GM23338 (cell line): ENCODE measurements at regions not wholly inside any gene's neighbourhood (a gene's known extent, or its start where the extent isn't known, plus 50 kb on each side); places are given as distances from the start of the nearest gene placed in this dataset.

Experiments
- ATAC-seq: fragments of 200-7000 bp; cut with Tn5 transposase; 3 replicates; pipeline ENCODE4 v1.9.1; 2020
- DNase-seq: peaks from one replicate; pipeline ENCODE4 v3.0.0-alpha.2; 2015; ENCODE audit warnings: low spot score
- H2AFZ ChIP-seq: fragments of 200-600 bp; sonication (generic); 2 replicates; pipeline ENCODE4 v1.8.0; 2016; ENCODE audit warnings: antibody characterized with exemption, mild to moderate bottlenecking, moderate library complexity
- H3F3A ChIP-seq: fragments of 200-600 bp; sonication (generic); replicated peaks from 2 replicates; pipeline ENCODE4 v1.8.0; 2017; ENCODE audit warnings: antibody characterized with exemption, mixed run types, low read depth
- H3K27ac ChIP-seq: fragments of 200-600 bp; sonication (generic); 2 replicates; pipeline ENCODE4 v1.6.1; 2016; ENCODE audit warnings: low read depth
- H3K27me3 ChIP-seq: fragments of 200-600 bp; sonication (generic); 2 replicates; pipeline ENCODE4 v1.8.0; 2016; ENCODE audit warnings: mild to moderate bottlenecking, mixed run types, moderate library complexity; ENCODE audit not compliant: insufficient read depth
- H3K36me3 ChIP-seq: fragments of 200-600 bp; sonication (generic); 2 replicates; pipeline ENCODE4 v1.8.0; 2016; ENCODE audit warnings: mild to moderate bottlenecking; ENCODE audit not compliant: insufficient read depth
- H3K4me1 ChIP-seq: fragments of 200-600 bp; sonication (generic); 2 replicates; pipeline ENCODE4 v1.8.0; 2016; ENCODE audit warnings: mild to moderate bottlenecking, moderate library complexity; ENCODE audit not compliant: insufficient read depth
- H3K4me2 ChIP-seq: fragments of 200-600 bp; sonication (generic); 2 replicates; pipeline ENCODE4 v1.7.1; 2017; ENCODE audit warnings: mixed run types
- H3K4me3 ChIP-seq: fragments of 200-600 bp; sonication (generic); 2 replicates; pipeline ENCODE4 v1.6.1; 2016; ENCODE audit warnings: mixed run types
- H3K79me2 ChIP-seq: fragments of 200-600 bp; sonication (generic); replicated peaks from 2 replicates; pipeline ENCODE4 v1.8.0; 2017; ENCODE audit warnings: mild to moderate bottlenecking; ENCODE audit not compliant: insufficient read depth
- H3K9me2 ChIP-seq: fragments of 200-600 bp; sonication (generic); 2 replicates; pipeline ENCODE4 v1.8.0; 2017; ENCODE audit not compliant: insufficient read depth
- H4K20me1 ChIP-seq: fragments of 200-600 bp; sonication (generic); replicated peaks from 2 replicates; pipeline ENCODE4 v1.8.0; 2017; ENCODE audit warnings: mild to moderate bottlenecking; ENCODE audit not compliant: insufficient read depth
- H3K27ac Mint-ChIP-seq: 2 replicates; pipeline ENCODE4 v1.8.0; 2020; ENCODE audit warnings: inconsistent platforms, mild to moderate bottlenecking, moderate library complexity, mixed read lengths
- H3K27me3 Mint-ChIP-seq: 3 replicates; pipeline ENCODE4 v1.8.0; 2022; ENCODE audit warnings: low read depth, mild to moderate bottlenecking, moderate library complexity, mixed read lengths, inconsistent platforms; ENCODE audit not compliant: insufficient read depth, poor library complexity
- H3K36me3 Mint-ChIP-seq: 3 replicates; pipeline ENCODE4 v1.8.0; 2021; ENCODE audit warnings: low read depth, mild to moderate bottlenecking, inconsistent platforms, moderate library complexity, mixed read lengths
- H3K4me1 Mint-ChIP-seq: 3 replicates; pipeline ENCODE4 v1.8.0; 2020; ENCODE audit warnings: mild to moderate bottlenecking, inconsistent platforms, mixed read lengths
- H3K4me3 Mint-ChIP-seq: 3 replicates; pipeline ENCODE4 v1.8.0; 2021; ENCODE audit warnings: moderate library complexity, mild to moderate bottlenecking, inconsistent platforms, mixed read lengths
- H3K9me3 Mint-ChIP-seq: 3 replicates; pipeline ENCODE4 v1.8.0; 2020; ENCODE audit warnings: moderate library complexity, mild to moderate bottlenecking, inconsistent platforms, mixed read lengths
- CREB1 ChIP-seq: fragments of 250-450 bp; sonication (Bioruptor Pico); IDR thresholded peaks from 2 replicates; pipeline ENCODE4 v1.5.0; 2020; ENCODE audit warnings: low read depth, mild to moderate bottlenecking, moderate library complexity
- EZH2phosphoT487 ChIP-seq: fragments of 200-600 bp; sonication (generic); IDR thresholded peaks from one replicate; pipeline ENCODE4 v1.8.1; 2018; ENCODE audit warnings: antibody characterized with exemption; ENCODE audit not compliant: unreplicated experiment
- NANOG ChIP-seq: IDR thresholded peaks from 2 replicates; pipeline ENCODE4 v1.6.1; 2016; ENCODE audit warnings: antibody characterized with exemption, borderline replicate concordance
- POLR2AphosphoS5 ChIP-seq: IDR thresholded peaks from 2 replicates; pipeline ENCODE4 v1.6.1; 2016; ENCODE audit warnings: antibody characterized with exemption, low read depth
- STAT1 ChIP-seq: IDR thresholded peaks from one replicate; pipeline ENCODE4 v1.6.1; 2016; ENCODE audit warnings: antibody characterized with exemption; ENCODE audit not compliant: unreplicated experiment
- ZNF114 ChIP-seq: fragments of 250-450 bp; sonication (Bioruptor Pico); IDR thresholded peaks from 2 replicates; pipeline ENCODE4 v1.5.0; 2020; ENCODE audit warnings: mild to moderate bottlenecking, moderate library complexity
- ZNF331 ChIP-seq: fragments of 250-450 bp; sonication (Bioruptor Pico); IDR thresholded peaks from 2 replicates; pipeline ENCODE4 v1.5.0; 2020; ENCODE audit warnings: low read depth, mild to moderate bottlenecking, moderate library complexity
- ZNF462 ChIP-seq: fragments of 250-450 bp; sonication (Bioruptor Pico); IDR thresholded peaks from 2 replicates; pipeline ENCODE4 v1.5.0; 2020; ENCODE audit warnings: mild to moderate bottlenecking, moderate library complexity
- TF ChIP-seq, protein P1 (sequence below): IDR thresholded peaks from one replicate; pipeline ENCODE4 v1.6.1; 2018; ENCODE audit warnings: antibody characterized with exemption; ENCODE audit not compliant: unreplicated experiment
- TF ChIP-seq, protein P2 (sequence below), 2 experiments: fragments of 200-600 bp in 1 of 2; sonication (generic) in 1 of 2; conservative IDR thresholded peaks; 2 replicates each; pipeline versions ENCODE4 v1.5.1 to v1.6.1; 2016 to 2017; ENCODE audit warnings: antibody characterized with exemption in 2 of 2, low read depth in 2 of 2, mild to moderate bottlenecking in 2 of 2, moderate library complexity in 1 of 2

GRCh38 chr4:35644591-35644990 is 599.7 kb downstream of the ARAP2 start (continued):
- TF ChIP-seq ZNF462 (CRISPR knock-in tag): no peak
- no peak for TF ChIP-seq NANOG
- TF ChIP-seq, protein P1, sequence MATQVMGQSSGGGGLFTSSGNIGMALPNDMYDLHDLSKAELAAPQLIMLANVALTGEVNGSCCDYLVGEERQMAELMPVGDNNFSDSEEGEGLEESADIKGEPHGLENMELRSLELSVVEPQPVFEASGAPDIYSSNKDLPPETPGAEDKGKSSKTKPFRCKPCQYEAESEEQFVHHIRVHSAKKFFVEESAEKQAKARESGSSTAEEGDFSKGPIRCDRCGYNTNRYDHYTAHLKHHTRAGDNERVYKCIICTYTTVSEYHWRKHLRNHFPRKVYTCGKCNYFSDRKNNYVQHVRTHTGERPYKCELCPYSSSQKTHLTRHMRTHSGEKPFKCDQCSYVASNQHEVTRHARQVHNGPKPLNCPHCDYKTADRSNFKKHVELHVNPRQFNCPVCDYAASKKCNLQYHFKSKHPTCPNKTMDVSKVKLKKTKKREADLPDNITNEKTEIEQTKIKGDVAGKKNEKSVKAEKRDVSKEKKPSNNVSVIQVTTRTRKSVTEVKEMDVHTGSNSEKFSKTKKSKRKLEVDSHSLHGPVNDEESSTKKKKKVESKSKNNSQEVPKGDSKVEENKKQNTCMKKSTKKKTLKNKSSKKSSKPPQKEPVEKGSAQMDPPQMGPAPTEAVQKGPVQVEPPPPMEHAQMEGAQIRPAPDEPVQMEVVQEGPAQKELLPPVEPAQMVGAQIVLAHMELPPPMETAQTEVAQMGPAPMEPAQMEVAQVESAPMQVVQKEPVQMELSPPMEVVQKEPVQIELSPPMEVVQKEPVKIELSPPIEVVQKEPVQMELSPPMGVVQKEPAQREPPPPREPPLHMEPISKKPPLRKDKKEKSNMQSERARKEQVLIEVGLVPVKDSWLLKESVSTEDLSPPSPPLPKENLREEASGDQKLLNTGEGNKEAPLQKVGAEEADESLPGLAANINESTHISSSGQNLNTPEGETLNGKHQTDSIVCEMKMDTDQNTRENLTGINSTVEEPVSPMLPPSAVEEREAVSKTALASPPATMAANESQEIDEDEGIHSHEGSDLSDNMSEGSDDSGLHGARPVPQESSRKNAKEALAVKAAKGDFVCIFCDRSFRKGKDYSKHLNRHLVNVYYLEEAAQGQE: no peak
- no peak for TF ChIP-seq ZNF114
- no peak for TF ChIP-seq ZNF331 (CRISPR knock-in tag)

DNA sequence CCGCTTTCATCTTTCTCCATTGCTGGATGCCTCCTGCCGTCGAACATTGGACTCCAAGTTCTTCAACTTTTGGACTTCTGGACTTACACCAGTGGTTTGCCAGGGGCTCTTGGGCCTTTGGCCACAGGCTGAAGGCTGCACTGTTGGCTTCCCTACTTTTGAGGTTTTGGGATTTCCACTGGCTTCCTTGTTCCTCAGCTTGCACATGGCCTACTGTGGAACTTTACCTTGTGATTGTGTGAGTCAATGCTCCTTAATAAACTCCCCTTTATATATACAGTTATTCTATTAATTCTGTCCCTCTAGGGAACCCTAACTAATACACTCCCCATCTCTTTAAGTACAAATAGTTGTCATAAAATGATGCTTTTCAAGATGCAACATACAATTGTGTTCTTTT is 595.3 kb downstream of the ARAP2 start:
- no peaks in the 10 kb centered on the region for H3K27me3 ChIP-seq
- H4K20me1 ChIP-seq: no peaks in the 10 kb centered on the region
- Mint-ChIP-seq H3K9me3 (no peaks in the 10 kb centered on the region), H3K27ac (no peak overlapping the region), H3K4me3 (no peak overlapping the region), H3K36me3 (no peaks in the 10 kb centered on the region), H3K27me3 (no peaks in the 10 kb centered on the region), H3K4me1 (no peaks in the 10 kb centered on the region)
- H3F3A ChIP-seq: no peaks in the 10 kb centered on the region
- H3K79me2 ChIP-seq: no peaks in the 10 kb centered on the region
- H3K4me1 ChIP-seq: no peaks in the 10 kb centered on the region
- H3K27ac ChIP-seq: no peak overlapping the region
- H3K4me2 ChIP-seq: no peak overlapping the region
- H2AFZ ChIP-seq: no peak overlapping the region
- H3K36me3 ChIP-seq: no peaks in the 10 kb centered on the region
- H3K4me3 ChIP-seq: no peak overlapping the region
- no peak for DNase-seq
- H3K9me2 ChIP-seq: peaks cover 4% of the 10 kb centered on the region
- no peak for ATAC-seq
- TF ChIP-seq EZH2phosphoT487: no peak
- TF ChIP-seq, protein P1: no peak
- TF ChIP-seq, protein P2, sequence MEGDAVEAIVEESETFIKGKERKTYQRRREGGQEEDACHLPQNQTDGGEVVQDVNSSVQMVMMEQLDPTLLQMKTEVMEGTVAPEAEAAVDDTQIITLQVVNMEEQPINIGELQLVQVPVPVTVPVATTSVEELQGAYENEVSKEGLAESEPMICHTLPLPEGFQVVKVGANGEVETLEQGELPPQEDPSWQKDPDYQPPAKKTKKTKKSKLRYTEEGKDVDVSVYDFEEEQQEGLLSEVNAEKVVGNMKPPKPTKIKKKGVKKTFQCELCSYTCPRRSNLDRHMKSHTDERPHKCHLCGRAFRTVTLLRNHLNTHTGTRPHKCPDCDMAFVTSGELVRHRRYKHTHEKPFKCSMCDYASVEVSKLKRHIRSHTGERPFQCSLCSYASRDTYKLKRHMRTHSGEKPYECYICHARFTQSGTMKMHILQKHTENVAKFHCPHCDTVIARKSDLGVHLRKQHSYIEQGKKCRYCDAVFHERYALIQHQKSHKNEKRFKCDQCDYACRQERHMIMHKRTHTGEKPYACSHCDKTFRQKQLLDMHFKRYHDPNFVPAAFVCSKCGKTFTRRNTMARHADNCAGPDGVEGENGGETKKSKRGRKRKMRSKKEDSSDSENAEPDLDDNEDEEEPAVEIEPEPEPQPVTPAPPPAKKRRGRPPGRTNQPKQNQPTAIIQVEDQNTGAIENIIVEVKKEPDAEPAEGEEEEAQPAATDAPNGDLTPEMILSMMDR (conservative IDR thresholded peaks at IDR 0.05; ENCODE audit: low read depth in 2 of 2): no peak
- no peak for TF ChIP-seq POLR2AphosphoS5
- no peak for TF ChIP-seq CREB1 (CRISPR knock-in tag)
- no peak for TF ChIP-seq STAT1
